Tibial nerve (tissue), 3 donors: ENCODE measurements at regions not wholly inside any gene's neighbourhood (a gene's known extent, or its start where the extent isn't known, plus 50 kb on each side); places are given as distances from the start of the nearest gene placed in this dataset.

Experiments used
- CTCF ChIP-seq, 5 experiments: fragments of 200-600 bp in 3 of 5; fragments of 450-650 bp in 2 of 5; sonication (generic) in 3 of 5; IDR thresholded peaks; one replicate each; pipeline ENCODE4 v1.5.1; 2016 to 2019; ENCODE audit warnings: antibody characterized with exemption in 5 of 5, mild to moderate bottlenecking in 3 of 5, moderate library complexity in 2 of 5
- POLR2A ChIP-seq, 2 donors: fragments of 450-650 bp; IDR thresholded peaks; one replicate each; pipeline ENCODE4 v1.6.1; 2017; ENCODE audit warnings: antibody characterized with exemption in 2 of 2, mild to moderate bottlenecking in 2 of 2, moderate library complexity in 2 of 2

GRCh38 chr20:47857569-47858464 lies 72.5 kb upstream of the SULF2 start:
- TF ChIP-seq CTCF (IDR thresholded peaks at IDR 0.05) = no peak
- TF ChIP-seq POLR2A (IDR thresholded peaks at IDR 0.05) = no peak
